NOMO-1 (cell line): ENCODE measurements at regions not wholly inside any gene's neighbourhood (a gene's known extent, or its start where the extent isn't known, plus 50 kb on each side); places are given as distances from the start of the nearest gene placed in this dataset.
"Not testable (repeated sequence)": the region's sequence is repeated elsewhere in the genome, so short reads cannot be mapped to it uniquely, and the experiment has no call there.

Source experiments
- DNase-seq, 2 experiments: peaks; one replicate each; lab custom pipeline; 2025; ENCODE audit not compliant: unreplicated experiment in 2 of 2; lab: John Stamatoyannopoulos, UW

DNA sequence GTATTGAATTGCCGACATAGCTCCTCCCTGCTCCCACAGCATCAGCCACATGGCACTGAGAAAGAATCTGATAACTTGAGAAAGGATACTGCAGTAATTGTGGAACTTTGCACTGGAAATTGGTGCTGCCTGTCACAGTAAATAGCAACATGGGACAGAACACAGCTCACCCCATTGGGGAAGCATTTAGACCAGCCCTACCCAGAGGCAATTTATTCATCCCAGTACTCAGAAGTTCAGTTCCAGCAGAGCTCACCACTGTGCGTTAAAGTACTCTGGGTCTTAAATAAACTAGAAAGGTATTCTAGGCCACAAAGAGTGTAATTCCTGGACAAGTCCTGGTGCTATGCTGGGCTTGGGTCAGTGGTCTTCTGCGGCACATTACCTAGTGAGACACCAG lies 347.1 kb downstream of the PYDC2 start:
- DNase-seq = no peak

GRCh38 chr3:191809326-191809949 lies 348.5 kb downstream of the PYDC2 start:
- no peak for DNase-seq

- DNase-seq = no peak
Observed at GRCh38 chr3:191813245-191813644, 352.3 kb downstream of the PYDC2 start.

DNA sequence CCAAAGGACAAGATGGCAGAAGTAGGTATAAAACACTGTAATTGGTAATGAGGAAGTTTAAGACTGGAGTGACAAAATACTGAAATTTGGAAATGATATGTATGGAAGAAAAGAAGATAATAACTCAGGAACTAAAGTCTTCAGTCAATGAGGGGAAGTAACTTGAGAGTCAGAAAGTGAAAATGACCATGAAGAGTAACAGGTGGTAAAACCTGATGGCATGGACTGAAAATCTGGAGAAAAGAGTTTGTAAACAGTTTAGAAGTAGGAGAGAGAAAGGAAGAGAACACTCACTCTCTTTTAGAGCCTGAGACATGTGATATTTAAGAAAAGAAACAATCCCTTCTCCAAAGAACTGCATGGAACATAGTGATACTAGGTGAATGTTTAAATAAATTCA lies 387.9 kb downstream of the PYDC2 start:
- no peak for DNase-seq

GRCh38 chr3:191859531-191859930 lies 398.6 kb downstream of the PYDC2 start:
- DNase-seq = no peak

- no peak for DNase-seq
Observed at GRCh38 chr3:191869738-191870415, 408.9 kb downstream of the PYDC2 start.

- DNase-seq = no peak
Observed at GRCh38 chr3:191873736-191874135, 412.8 kb downstream of the PYDC2 start.

GRCh38 chr3:191882289-191882688 lies 421.3 kb downstream of the PYDC2 start:
- DNase-seq = no peak

- no peak for DNase-seq
Observed at GRCh38 chr3:191884132-191884531, 423.2 kb downstream of the PYDC2 start.

- no peak for DNase-seq
Observed at GRCh38 chr3:191889106-191889505, 428.1 kb downstream of the PYDC2 start.

DNA sequence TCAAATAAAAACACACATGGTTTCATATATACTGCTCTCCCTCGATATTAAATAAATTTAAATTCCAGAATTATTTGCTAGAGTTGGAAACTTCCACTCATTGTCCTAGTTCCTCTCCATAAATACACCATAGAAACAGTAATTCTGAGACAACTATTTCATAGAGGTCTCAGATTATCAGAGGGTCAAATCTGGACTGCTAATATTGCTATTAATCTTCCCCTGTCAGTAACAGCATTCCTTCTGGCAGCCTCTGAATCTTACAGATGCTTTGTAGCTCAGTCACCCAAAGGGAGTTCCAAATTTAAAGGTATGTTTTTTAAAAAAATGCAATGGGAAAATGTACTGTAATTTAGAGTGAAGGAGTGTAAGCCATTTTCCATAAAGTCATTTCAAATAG lies 428.8 kb downstream of the PYDC2 start:
- no peak for DNase-seq

- no peak for DNase-seq
Observed at GRCh38 chr3:191894406-191894805, 433.4 kb downstream of the PYDC2 start.

- no peak for DNase-seq
Observed at GRCh38 chr3:191901741-191902140, 440.8 kb downstream of the PYDC2 start.

- no peak for DNase-seq
Observed at GRCh38 chr3:191912616-191913204, 451.7 kb downstream of the PYDC2 start.

GRCh38 chr3:191915712-191916111 lies 454.7 kb downstream of the PYDC2 start:
- DNase-seq = no peak

DNA sequence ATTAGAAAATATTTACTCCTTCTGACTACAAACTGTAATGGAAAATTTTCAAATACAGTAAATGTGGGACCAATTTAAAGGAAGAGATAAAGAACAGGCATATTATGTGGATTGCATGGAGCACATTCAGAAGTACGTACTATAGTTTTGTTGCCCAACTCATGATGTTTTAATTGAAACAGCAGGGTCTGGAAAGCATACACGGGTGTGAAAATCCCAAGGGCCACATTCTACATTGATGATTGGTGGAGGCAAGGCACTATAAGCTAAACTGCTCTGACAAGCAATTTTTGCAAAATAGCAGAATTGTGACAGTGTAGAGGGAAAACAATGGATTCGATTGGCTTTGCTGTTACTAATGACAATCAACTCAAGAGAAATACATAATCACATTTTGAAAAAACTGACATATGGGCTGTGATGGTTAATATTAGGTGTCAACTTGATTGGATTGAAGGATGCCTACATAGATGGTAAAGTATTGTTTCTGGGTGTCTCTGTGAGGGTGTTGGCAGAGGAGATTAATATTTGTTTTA lies 458.6 kb downstream of the PYDC2 start:
- DNase-seq = no peak

GRCh38 chr3:191922570-191922969 lies 461.6 kb downstream of the PYDC2 start:
- no peak for DNase-seq

DNA sequence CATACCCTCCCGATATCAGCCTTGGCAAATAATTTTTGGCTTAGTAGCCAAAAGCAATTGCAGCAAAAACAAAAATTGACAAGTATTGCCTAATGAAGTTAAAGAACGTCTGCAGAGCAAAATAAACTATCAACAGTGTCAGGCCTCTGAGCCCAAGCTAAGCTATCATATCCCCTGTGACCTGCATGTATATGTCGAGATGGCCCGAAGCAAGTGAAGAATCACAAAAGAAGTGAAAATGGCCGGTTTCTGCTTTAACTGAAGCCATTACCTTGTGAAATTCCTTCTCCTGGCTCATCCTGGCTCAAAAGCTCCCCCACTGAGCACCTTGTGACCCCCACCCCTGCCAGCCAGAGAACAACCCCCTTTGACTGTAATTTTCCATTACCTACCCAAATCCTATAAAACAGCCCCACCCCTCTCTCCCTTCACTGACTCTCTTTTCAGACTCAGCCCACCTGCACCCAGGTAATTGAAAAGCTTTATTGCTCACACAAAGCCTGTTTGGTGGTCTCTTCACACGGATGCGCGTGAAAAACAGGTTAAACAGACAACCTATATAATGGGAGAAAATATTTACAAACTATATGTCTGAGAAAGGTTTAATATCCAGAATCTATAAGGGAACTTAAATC lies 466.3 kb downstream of the PYDC2 start:
- DNase-seq = not testable (repeated sequence)

GRCh38 chr3:191927998-191928397 lies 467.0 kb downstream of the PYDC2 start:
- DNase-seq = not testable (repeated sequence)

DNA sequence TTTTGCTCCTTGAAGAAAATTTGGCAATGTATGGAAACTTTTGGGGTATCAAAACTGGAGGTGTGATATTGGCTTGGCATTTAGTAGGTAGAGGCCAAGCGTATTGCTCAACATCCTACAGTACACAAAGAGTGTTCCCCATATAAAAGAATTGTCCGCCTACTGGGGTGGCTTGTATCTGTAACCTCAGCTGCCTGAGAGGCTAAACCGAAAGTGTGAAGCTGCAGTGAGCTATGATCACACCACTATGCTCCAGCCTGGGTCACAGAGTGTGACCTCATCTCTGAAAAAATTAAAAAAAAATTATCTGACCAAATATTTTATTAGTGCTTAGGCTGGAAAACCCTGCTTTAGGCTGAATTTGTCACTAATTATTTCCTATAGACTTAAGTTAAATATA lies 483.9 kb downstream of the PYDC2 start:
- no peak for DNase-seq

DNA sequence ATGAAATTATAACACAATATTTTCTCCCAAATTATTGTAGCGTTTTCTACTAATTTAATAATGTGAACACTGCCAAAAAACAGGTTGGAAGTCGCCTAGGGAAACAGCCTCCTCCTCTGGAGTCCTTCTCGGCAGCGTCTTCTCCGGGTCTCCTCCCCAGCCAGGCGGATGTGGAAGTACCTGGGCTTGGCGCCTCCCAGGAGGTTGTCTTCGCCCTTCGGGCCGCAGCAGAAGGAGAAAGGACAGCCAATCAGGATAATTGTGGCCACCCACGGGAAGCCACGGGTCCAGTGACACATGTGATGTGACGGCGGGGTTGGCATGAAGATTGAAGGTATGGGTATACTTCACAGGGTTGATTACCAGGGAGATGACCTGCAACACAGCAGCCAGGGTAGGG lies 491.2 kb downstream of the PYDC2 start:
- DNase-seq = no peak

GRCh38 chr3:191952609-191953008 lies 491.6 kb downstream of the PYDC2 start:
- no peak for DNase-seq
